HUDEP-2 (cell line): ENCODE measurements at regions not wholly inside any gene's neighbourhood (a gene's known extent, or its start where the extent isn't known, plus 50 kb on each side); places are given as distances from the start of the nearest gene placed in this dataset.

Experiments used
- DNase-seq, 76 experiments: peaks; one replicate each; lab custom pipeline; 2025; ENCODE audit not compliant: unreplicated experiment in 76 of 76; lab: John Stamatoyannopoulos, UW

GRCh38 chr4:26094911-26095310, 180.9 kb downstream of the SMIM20 start:
- no peak for DNase-seq

- no peak for DNase-seq
Measured at GRCh38 chr4:26099967-26100366, 185.9 kb downstream of the SMIM20 start.

- DNase-seq, result no peak
Measured at GRCh38 chr4:26101011-26101410, 187.0 kb downstream of the SMIM20 start.

GRCh38 chr4:26104056-26104685, 190.2 kb downstream of the SMIM20 start:
- no peak for DNase-seq

GRCh38 chr4:26105337-26105736, 191.3 kb downstream of the SMIM20 start:
- no peak for DNase-seq

- no peak for DNase-seq
Measured at GRCh38 chr4:26105815-26106699, 192.0 kb downstream of the SMIM20 start.

- DNase-seq, result no peak
Measured at GRCh38 chr4:26106776-26107175, 192.8 kb downstream of the SMIM20 start.

GRCh38 chr4:26108054-26108453, 194.0 kb downstream of the SMIM20 start:
- DNase-seq, result no peak

- DNase-seq, result no peak
Measured at GRCh38 chr4:26110493-26110892, 196.5 kb downstream of the SMIM20 start.

- no peak for DNase-seq
Measured at GRCh38 chr4:26113339-26113940, 199.4 kb downstream of the SMIM20 start.

- no peak for DNase-seq
Measured at GRCh38 chr4:26116057-26116456, 202.0 kb downstream of the SMIM20 start.

- DNase-seq, result no peak
Measured at GRCh38 chr4:26120098-26120825, 200.6 kb upstream of the RBPJ start.

GRCh38 chr4:26122690-26123089, 198.1 kb upstream of the RBPJ start:
- DNase-seq, result no peak

- no peak for DNase-seq
Measured at GRCh38 chr4:26124753-26125321, 196.0 kb upstream of the RBPJ start.

GRCh38 chr4:26126143-26126718, 194.6 kb upstream of the RBPJ start:
- DNase-seq, result no peak

- DNase-seq, result no peak
Measured at GRCh38 chr4:26126994-26127393, 193.8 kb upstream of the RBPJ start.

- no peak for DNase-seq
Measured at GRCh38 chr4:26127851-26128337, 192.9 kb upstream of the RBPJ start.

- no peak for DNase-seq
Measured at GRCh38 chr4:26130173-26130572, 190.6 kb upstream of the RBPJ start.

- no peak for DNase-seq
Measured at GRCh38 chr4:26130841-26131432, 189.9 kb upstream of the RBPJ start.

- DNase-seq, result no peak
Measured at GRCh38 chr4:26131711-26132110, 189.1 kb upstream of the RBPJ start.
